ENCODE measurements at regions not wholly inside any gene's neighbourhood (a gene's known extent, or its start where the extent isn't known, plus 50 kb on each side); places are given as distances from the start of the nearest gene placed in this dataset.

GRCh38 chr17:51347851-51348584 lies 87.7 kb downstream of the UTP18 start:
- no peak overlapping the region for H3K27ac ChIP-seq (ENCODE audit: low read length)
- 100% methylated on average over 1 of the region's 5 CpGs for WGBS (ENCODE audit: insufficient coverage, low lambda C conversion rate)
- no peaks in the 10 kb centered on the region for H3K4me1 ChIP-seq (ENCODE audit: control insufficient read depth, insufficient read depth, low read length)
- no peak overlapping the region for H3K4me3 ChIP-seq (ENCODE audit: low read length)
- no peaks in the 10 kb centered on the region for H3K9me3 ChIP-seq (ENCODE audit: control insufficient read depth, low read depth, low read length)
- no peak for DNase-seq
- no peaks in the 10 kb centered on the region for H3K36me3 ChIP-seq (ENCODE audit: control insufficient read depth, insufficient read depth, low read length)
- H3K27me3 ChIP-seq (ENCODE audit: control insufficient read depth, insufficient read depth, low read length) = no peaks in the 10 kb centered on the region

GRCh38 chr17:51351080-51351479 lies 90.7 kb downstream of the UTP18 start:
- no CpG with 5 or more reads among the region's 6 CpGs for WGBS (ENCODE audit: insufficient coverage, low lambda C conversion rate)
- no peaks in the 10 kb centered on the region for H3K36me3 ChIP-seq (ENCODE audit: control insufficient read depth, insufficient read depth, low read length)

GRCh38 chr17:51351890-51352289 lies 91.5 kb downstream of the UTP18 start:
- H3K27me3 ChIP-seq (ENCODE audit: control insufficient read depth, insufficient read depth, low read length) = no peaks in the 10 kb centered on the region
- no peak overlapping the region for H3K27ac ChIP-seq (ENCODE audit: low read length)
- H3K36me3 ChIP-seq (ENCODE audit: control insufficient read depth, insufficient read depth, low read length) = no peaks in the 10 kb centered on the region
- H3K4me1 ChIP-seq (ENCODE audit: control insufficient read depth, insufficient read depth, low read length) = no peaks in the 10 kb centered on the region
- H3K9me3 ChIP-seq (ENCODE audit: control insufficient read depth, low read depth, low read length) = no peaks in the 10 kb centered on the region
- no CpG with 5 or more reads among the region's 3 CpGs for WGBS (ENCODE audit: insufficient coverage, low lambda C conversion rate)
- DNase-seq = peak in 1 of 2 donors; percentile 24
- no peak overlapping the region for H3K4me3 ChIP-seq (ENCODE audit: low read length)

More at GRCh38 chr17:51351080-51351479, 90.7 kb downstream of the UTP18 start:
- Histone ChIP-seq H3K9me3 (ENCODE audit: control insufficient read depth, low read depth, low read length) (no peaks in the 10 kb centered on the region), H3K27me3 (ENCODE audit: control insufficient read depth, insufficient read depth, low read length) (no peaks in the 10 kb centered on the region), H3K4me1 (ENCODE audit: control insufficient read depth, insufficient read depth, low read length) (no peaks in the 10 kb centered on the region), H3K4me3 (ENCODE audit: low read length) (no peak overlapping the region), H3K27ac (ENCODE audit: low read length) (no peak overlapping the region)
- DNase-seq = no peak

- Histone ChIP-seq H3K27me3 (ENCODE audit: control insufficient read depth, insufficient read depth, low read length) (no peaks in the 10 kb centered on the region), H3K36me3 (ENCODE audit: control insufficient read depth, insufficient read depth, low read length) (no peaks in the 10 kb centered on the region), H3K4me1 (ENCODE audit: control insufficient read depth, insufficient read depth, low read length) (no peaks in the 10 kb centered on the region), H3K9me3 (ENCODE audit: control insufficient read depth, low read depth, low read length) (no peaks in the 10 kb centered on the region), H3K4me3 (ENCODE audit: low read length) (no peak overlapping the region), H3K27ac (ENCODE audit: low read length) (no peak overlapping the region)
- WGBS (ENCODE audit: insufficient coverage, low lambda C conversion rate) = no CpG with 5 or more reads among the region's 1 CpG
- no peak for DNase-seq
Observed at GRCh38 chr17:51352798-51353197, 92.5 kb downstream of the UTP18 start.

- Histone ChIP-seq H3K27me3 (ENCODE audit: control insufficient read depth, insufficient read depth, low read length) (no peaks in the 10 kb centered on the region), H3K36me3 (ENCODE audit: control insufficient read depth, insufficient read depth, low read length) (no peaks in the 10 kb centered on the region), H3K4me1 (ENCODE audit: control insufficient read depth, insufficient read depth, low read length) (no peaks in the 10 kb centered on the region), H3K27ac (ENCODE audit: low read length) (no peak overlapping the region), H3K4me3 (ENCODE audit: low read length) (no peak overlapping the region), H3K9me3 (ENCODE audit: control insufficient read depth, low read depth, low read length) (no peaks in the 10 kb centered on the region)
- DNase-seq = peak; percentile 20
- 60% methylated on average over 1 of the region's 4 CpGs for WGBS (ENCODE audit: insufficient coverage, low lambda C conversion rate)
Observed at GRCh38 chr17:51353296-51353695, 93.0 kb downstream of the UTP18 start.

GRCh38 chr17:51354936-51355335 lies 94.6 kb downstream of the UTP18 start:
- H3K27ac ChIP-seq (ENCODE audit: low read length) = no peak overlapping the region
- no peak overlapping the region for H3K4me3 ChIP-seq (ENCODE audit: low read length)
- no peaks in the 10 kb centered on the region for H3K27me3 ChIP-seq (ENCODE audit: control insufficient read depth, insufficient read depth, low read length)
- H3K4me1 ChIP-seq (ENCODE audit: control insufficient read depth, insufficient read depth, low read length) = no peaks in the 10 kb centered on the region
- no CpG with 5 or more reads among the region's 2 CpGs for whole genome bisulfite sequencing (ENCODE audit: insufficient coverage, low lambda C conversion rate)
- no peaks in the 10 kb centered on the region for H3K9me3 ChIP-seq (ENCODE audit: control insufficient read depth, low read depth, low read length)
- H3K36me3 ChIP-seq (ENCODE audit: control insufficient read depth, insufficient read depth, low read length) = no peaks in the 10 kb centered on the region
- DNase-seq = no peak

GRCh38 chr17:51355441-51356410 lies 95.4 kb downstream of the UTP18 start:
- H3K9me3 ChIP-seq (ENCODE audit: control insufficient read depth, low read depth, low read length) = no peaks in the 10 kb centered on the region
- H3K4me3 ChIP-seq (ENCODE audit: low read length) = no peak overlapping the region
- no peak overlapping the region for H3K27ac ChIP-seq (ENCODE audit: low read length)
- H3K4me1 ChIP-seq (ENCODE audit: control insufficient read depth, insufficient read depth, low read length) = no peaks in the 10 kb centered on the region
- H3K36me3 ChIP-seq (ENCODE audit: control insufficient read depth, insufficient read depth, low read length) = no peaks in the 10 kb centered on the region
- WGBS (ENCODE audit: insufficient coverage, low lambda C conversion rate) = 63% methylated on average over 3 of the region's 18 CpGs
- H3K27me3 ChIP-seq (ENCODE audit: control insufficient read depth, insufficient read depth, low read length) = no peaks in the 10 kb centered on the region
- DNase-seq = no peak

- DNase-seq = no peak
- H3K27me3 ChIP-seq (ENCODE audit: control insufficient read depth, insufficient read depth, low read length) = no peaks in the 10 kb centered on the region
- H3K27ac ChIP-seq (ENCODE audit: low read length) = no peak overlapping the region
- no peak overlapping the region for H3K4me3 ChIP-seq (ENCODE audit: low read length)
- 100% methylated on average over 2 of the region's 4 CpGs for WGBS (ENCODE audit: insufficient coverage, low lambda C conversion rate)
- no peaks in the 10 kb centered on the region for H3K9me3 ChIP-seq (ENCODE audit: control insufficient read depth, low read depth, low read length)
- no peaks in the 10 kb centered on the region for H3K4me1 ChIP-seq (ENCODE audit: control insufficient read depth, insufficient read depth, low read length)
- H3K36me3 ChIP-seq (ENCODE audit: control insufficient read depth, insufficient read depth, low read length) = no peaks in the 10 kb centered on the region
Observed at GRCh38 chr17:51359055-51359454, 98.7 kb downstream of the UTP18 start.

- Histone ChIP-seq H3K27ac (ENCODE audit: low read length) (no peak overlapping the region), H3K9me3 (ENCODE audit: control insufficient read depth, low read depth, low read length) (no peaks in the 10 kb centered on the region), H3K4me1 (ENCODE audit: control insufficient read depth, insufficient read depth, low read length) (no peaks in the 10 kb centered on the region), H3K36me3 (ENCODE audit: control insufficient read depth, insufficient read depth, low read length) (no peaks in the 10 kb centered on the region), H3K27me3 (ENCODE audit: control insufficient read depth, insufficient read depth, low read length) (peaks cover 3% of the 10 kb centered on the region), H3K4me3 (ENCODE audit: low read length) (no peak overlapping the region)
- DNase-seq = no peak
- WGBS (ENCODE audit: insufficient coverage, low lambda C conversion rate) = 40% methylated on average over 1 of the region's 7 CpGs
Observed at GRCh38 chr17:51362811-51363585, 102.7 kb downstream of the UTP18 start.

- 60% methylated on average over 1 of the region's 8 CpGs for WGBS (ENCODE audit: insufficient coverage, low lambda C conversion rate)
- no peak overlapping the region for H3K4me3 ChIP-seq (ENCODE audit: low read length)
- H3K9me3 ChIP-seq (ENCODE audit: control insufficient read depth, low read depth, low read length) = no peaks in the 10 kb centered on the region
- H3K27me3 ChIP-seq (ENCODE audit: control insufficient read depth, insufficient read depth, low read length) = peaks cover 3% of the 10 kb centered on the region
- no peaks in the 10 kb centered on the region for H3K36me3 ChIP-seq (ENCODE audit: control insufficient read depth, insufficient read depth, low read length)
- DNase-seq = no peak
- no peaks in the 10 kb centered on the region for H3K4me1 ChIP-seq (ENCODE audit: control insufficient read depth, insufficient read depth, low read length)
- H3K27ac ChIP-seq (ENCODE audit: low read length) = no peak overlapping the region
Observed at GRCh38 chr17:51365090-51365489, 104.7 kb downstream of the UTP18 start.

All from large intestine (tissue), 3 donors.